Adrenal gland (tissue), 9 donors: ENCODE measurements at regions not wholly inside any gene's neighbourhood (a gene's known extent, or its start where the extent isn't known, plus 50 kb on each side); places are given as distances from the start of the nearest gene placed in this dataset.

ENCODE experiments used
- DNase-seq, 7 donors: peaks; one replicate each; pipeline ENCODE4 v3.0.0-alpha.2; 2019 to 2020
- H3K27ac ChIP-seq, 5 donors: fragments of 200-600 bp; sonication (generic) in 4 of 5; 1 replicate in 3 of 5; 2 replicates in 2 of 5; pipeline versions ENCODE4 v1.5.1 to v1.8.0; 2016 to 2020; ENCODE audit warnings: mild to moderate bottlenecking in 1 of 5
- H3K27me3 ChIP-seq: fragments of 200-600 bp; 2 replicates; pipeline ENCODE4 v1.8.0; 2021
- H3K36me3 ChIP-seq, 2 donors: fragments of 200-600 bp; replicated peaks in 1 of 2; 1 replicate in 1 of 2; 2 replicates in 1 of 2; pipeline versions ENCODE4 v1.5.1 to v1.8.0; 2018 to 2022
- H3K4me1 ChIP-seq, 2 donors: fragments of 200-600 bp; replicated peaks in 1 of 2; 1 replicate in 1 of 2; 2 replicates in 1 of 2; pipeline versions ENCODE4 v1.5.1 to v1.8.0; 2018 to 2021
- H3K4me3 ChIP-seq, 4 donors: fragments of 200-600 bp; sonication (generic) in 3 of 4; one replicate each; pipeline ENCODE4 v1.5.1; 2016 to 2018
- H3K9me3 ChIP-seq, 3 donors: fragments of 200-600 bp; sonication (generic) in 1 of 3; replicated peaks in 1 of 3; 1 replicate in 2 of 3; 2 replicates in 1 of 3; pipeline versions ENCODE4 v1.5.1 to v1.8.0; 2016 to 2021
- CTCF ChIP-seq, 6 experiments: fragments of 450-650 bp in 4 of 6; fragments of 200-600 bp in 2 of 6; sonication (generic) in 1 of 6; IDR thresholded peaks; 1 replicate in 5 of 6; 2 replicates in 1 of 6; pipeline versions ENCODE4 v1.5.1 to v1.8.0; 2016 to 2021; ENCODE audit warnings: antibody characterized with exemption in 6 of 6, mild to moderate bottlenecking in 2 of 6, moderate library complexity in 1 of 6
- POLR2A ChIP-seq, 2 donors: fragments of 450-650 bp; IDR thresholded peaks; one replicate each; pipeline ENCODE4 v1.6.1; 2017; ENCODE audit warnings: antibody characterized with exemption in 2 of 2, mild to moderate bottlenecking in 2 of 2, moderate library complexity in 1 of 2
- WGBS, 4 donors: extraction: QIAGEN DNeasy Blood & Tissue Kit in 2 of 4; methylation state at CpG; one replicate each; pipeline versions ENCODE4 v1.1.5 to v1.1.7; 2013 to 2017; 5-methylcytosine and 5-hydroxymethylcytosine counted together
- intact Hi-C, 2 donors: fragments of 100-400 bp; cut with DNase I; formaldehyde crosslinking; loops; one replicate each; pipeline versions ENCODE4 v1.14.1 to v1.15.0; 2022 to 2023
- donor health status: healthy with polysubstance abuse.
- donor health status: Bipolar disorder and iron deficiency.
- donor health status: DM: yes; HTN: yes; CAD: no.
- donor health status: DM: no; HTN: no; CAD: no.
- donor health status: DM: no; HTN: no; CAD: no.

GRCh38 chr2:122236925-122237324 lies 481.5 kb downstream of the TSN start:
- Histone ChIP-seq H3K4me3 (no peak overlapping the region), H3K4me1 (no peaks in the 10 kb centered on the region), H3K9me3 (no peaks in the 10 kb centered on the region), H3K36me3 (no peaks in the 10 kb centered on the region), H3K27ac (no peak overlapping the region), H3K27me3 (no peaks in the 10 kb centered on the region)
- WGBS, 4 donors, result 33 to 46% (median 34%) methylated on average over 2 of the region's 2 CpGs
- DNase-seq, result no peak
- TF ChIP-seq POLR2A (IDR thresholded peaks at IDR 0.05), result no peak
- TF ChIP-seq CTCF (IDR thresholded peaks at IDR 0.05), result no peak
- intact Hi-C loops, result no loop called here

GRCh38 chr2:122237450-122237849 lies 482.0 kb downstream of the TSN start:
- WGBS, 4 donors, result 51 to 63% (median 57%) methylated on average over 3 of the region's 3 CpGs
- Histone ChIP-seq H3K36me3 (no peaks in the 10 kb centered on the region), H3K9me3 (no peaks in the 10 kb centered on the region), H3K4me1 (no peaks in the 10 kb centered on the region), H3K27me3 (no peaks in the 10 kb centered on the region), H3K27ac (no peak overlapping the region), H3K4me3 (no peak overlapping the region)
- no peak for DNase-seq
- TF ChIP-seq POLR2A (IDR thresholded peaks at IDR 0.05) (no peak), CTCF (IDR thresholded peaks at IDR 0.05) (no peak)
- intact Hi-C loops, result no loop called here

GRCh38 chr2:122238006-122238559 lies 482.6 kb downstream of the TSN start:
- TF ChIP-seq CTCF (IDR thresholded peaks at IDR 0.05), result no peak
- TF ChIP-seq POLR2A (IDR thresholded peaks at IDR 0.05), result no peak
- no peaks in the 10 kb centered on the region for H3K36me3 ChIP-seq
- no peaks in the 10 kb centered on the region for H3K27me3 ChIP-seq
- WGBS, 4 donors, result 64 to 82% (median 73%) methylated on average over 10 of the region's 10 CpGs
- H3K9me3 ChIP-seq, result no peaks in the 10 kb centered on the region
- no peak for DNase-seq
- H3K4me1 ChIP-seq, result no peaks in the 10 kb centered on the region
- H3K27ac ChIP-seq, result no peak overlapping the region
- H3K4me3 ChIP-seq, result no peak overlapping the region
- intact Hi-C loops, result no loop called here

- no peaks in the 10 kb centered on the region for H3K27me3 ChIP-seq
- no peaks in the 10 kb centered on the region for H3K9me3 ChIP-seq
- H3K27ac ChIP-seq, result no peak overlapping the region
- no peaks in the 10 kb centered on the region for H3K4me1 ChIP-seq
- H3K36me3 ChIP-seq, result no peaks in the 10 kb centered on the region
- WGBS, 4 donors, result 63 to 78% (median 71%) methylated on average over 6 to 9 of the region's 9 CpGs
- no peak for TF ChIP-seq POLR2A (IDR thresholded peaks at IDR 0.05)
- no peak for TF ChIP-seq CTCF (IDR thresholded peaks at IDR 0.05)
- H3K4me3 ChIP-seq, result no peak overlapping the region
- no peak for DNase-seq
- intact Hi-C loops, result no loop called here
These were observed 484.0 kb downstream of the TSN start for GRCh38 chr2:122239440-122239839.
